Ectodermal cell (in vitro differentiated cells): ENCODE measurements at regions not wholly inside any gene's neighbourhood (a gene's known extent, or its start where the extent isn't known, plus 50 kb on each side); places are given as distances from the start of the nearest gene placed in this dataset.

Experiments
- H3K27ac ChIP-seq: 2 replicates; pipeline ENCODE4 v1.7.0; 2013; ENCODE audit warnings: mild to moderate bottlenecking, low read depth, low read length; ENCODE audit not compliant: insufficient read depth, poor library complexity, severe bottlenecking
- H3K27me3 ChIP-seq: 2 replicates; pipeline ENCODE4 v1.7.0; 2013; ENCODE audit warnings: mild to moderate bottlenecking, low read length; ENCODE audit not compliant: insufficient read depth, control insufficient read depth, poor library complexity, severe bottlenecking
- H3K36me3 ChIP-seq: one replicate; pipeline ENCODE4 v1.7.0; 2013; ENCODE audit warnings: low read length; ENCODE audit not compliant: control insufficient read depth, insufficient read depth
- H3K4me1 ChIP-seq: one replicate; pipeline ENCODE4 v1.7.0; 2013; ENCODE audit warnings: low read length; ENCODE audit not compliant: control insufficient read depth, insufficient read depth
- H3K4me3 ChIP-seq: 2 replicates; pipeline ENCODE4 v1.7.0; 2013; ENCODE audit warnings: low read depth, low read length, control low read depth; ENCODE audit not compliant: insufficient read depth
- H3K9me3 ChIP-seq: 2 replicates; pipeline ENCODE4 v1.7.0; 2013; ENCODE audit warnings: mild to moderate bottlenecking, low read length, moderate library complexity; ENCODE audit not compliant: control insufficient read depth
- WGBS, 2 experiments: methylation state at CpG; one replicate each; pipeline ENCODE4 v1.1.7; 2013; ENCODE audit warnings: missing lambda C conversion rate in 2 of 2; 5-methylcytosine and 5-hydroxymethylcytosine counted together

GRCh38 chr5:30650311-30650710, 543.2 kb upstream of the CDH6 start:
- no peaks in the 10 kb centered on the region for H3K27me3 ChIP-seq

GRCh38 chr5:30638899-30639298, 554.6 kb upstream of the CDH6 start:
- no peaks in the 10 kb centered on the region for H3K9me3 ChIP-seq
- no peaks in the 10 kb centered on the region for H3K27me3 ChIP-seq
- no CpG with 5 or more reads among the region's 1 CpG for WGBS, 2 experiments
- H3K27ac ChIP-seq, result no peak overlapping the region
- H3K36me3 ChIP-seq, result no peaks in the 10 kb centered on the region
- no peak overlapping the region for H3K4me3 ChIP-seq
- H3K4me1 ChIP-seq, result no peaks in the 10 kb centered on the region

More at GRCh38 chr5:30650311-30650710, 543.2 kb upstream of the CDH6 start:
- Histone ChIP-seq H3K4me3 (no peak overlapping the region), H3K4me1 (no peaks in the 10 kb centered on the region), H3K27ac (no peak overlapping the region), H3K36me3 (no peaks in the 10 kb centered on the region), H3K9me3 (no peaks in the 10 kb centered on the region)

- Histone ChIP-seq H3K4me1 (no peaks in the 10 kb centered on the region), H3K27me3 (no peaks in the 10 kb centered on the region), H3K4me3 (no peak overlapping the region), H3K27ac (no peak overlapping the region), H3K36me3 (no peaks in the 10 kb centered on the region), H3K9me3 (no peaks in the 10 kb centered on the region)
These were observed 565.5 kb upstream of the CDH6 start for GRCh38 chr5:30627945-30628344.

GRCh38 chr5:30626557-30626956, 566.9 kb upstream of the CDH6 start:
- Histone ChIP-seq H3K27me3 (no peaks in the 10 kb centered on the region), H3K9me3 (no peaks in the 10 kb centered on the region), H3K36me3 (no peaks in the 10 kb centered on the region), H3K27ac (no peak overlapping the region), H3K4me3 (no peak overlapping the region), H3K4me1 (no peaks in the 10 kb centered on the region)
- WGBS, 2 experiments, result 93 to 100% methylated on average over 2 of the region's 2 CpGs

GRCh38 chr5:30620481-30621085, 572.9 kb upstream of the CDH6 start:
- H3K4me3 ChIP-seq, result no peak overlapping the region
- 94 to 95% methylated on average over 2 of the region's 2 CpGs for WGBS, 2 experiments
- H3K9me3 ChIP-seq, result no peaks in the 10 kb centered on the region
- H3K4me1 ChIP-seq, result no peaks in the 10 kb centered on the region
- H3K27ac ChIP-seq, result no peak overlapping the region
- no peaks in the 10 kb centered on the region for H3K36me3 ChIP-seq
- H3K27me3 ChIP-seq, result no peaks in the 10 kb centered on the region

- no peaks in the 10 kb centered on the region for H3K36me3 ChIP-seq
- H3K4me1 ChIP-seq, result no peaks in the 10 kb centered on the region
- H3K27ac ChIP-seq, result no peak overlapping the region
- no peaks in the 10 kb centered on the region for H3K27me3 ChIP-seq
- H3K4me3 ChIP-seq, result no peak overlapping the region
- WGBS, 2 experiments, result 79 to 88% methylated on average over 3 of the region's 3 CpGs
- no peaks in the 10 kb centered on the region for H3K9me3 ChIP-seq
These were observed 585.0 kb upstream of the CDH6 start for GRCh38 chr5:30608501-30608900.

GRCh38 chr5:30607301-30607894, 586.1 kb upstream of the CDH6 start:
- Histone ChIP-seq H3K9me3 (no peaks in the 10 kb centered on the region), H3K4me1 (no peaks in the 10 kb centered on the region), H3K27me3 (no peaks in the 10 kb centered on the region), H3K36me3 (no peaks in the 10 kb centered on the region), H3K4me3 (no peak overlapping the region), H3K27ac (no peak overlapping the region)
- WGBS, 2 experiments, result 67 to 80% methylated on average over 3 of the region's 3 CpGs

GRCh38 chr5:30605693-30606268, 587.7 kb upstream of the CDH6 start:
- no peaks in the 10 kb centered on the region for H3K9me3 ChIP-seq
- no peaks in the 10 kb centered on the region for H3K36me3 ChIP-seq
- no peak overlapping the region for H3K4me3 ChIP-seq
- H3K27me3 ChIP-seq, result no peaks in the 10 kb centered on the region
- WGBS, 2 experiments, result 94 to 98% methylated on average over 1 to 2 of the region's 2 CpGs
- H3K27ac ChIP-seq, result no peak overlapping the region
- H3K4me1 ChIP-seq, result no peaks in the 10 kb centered on the region

- H3K27ac ChIP-seq, result no peak overlapping the region
- H3K4me1 ChIP-seq, result no peaks in the 10 kb centered on the region
- H3K36me3 ChIP-seq, result no peaks in the 10 kb centered on the region
- no peaks in the 10 kb centered on the region for H3K9me3 ChIP-seq
- no peak overlapping the region for H3K4me3 ChIP-seq
- WGBS, 2 experiments, result 84 to 96% methylated on average over 2 of the region's 2 CpGs
- H3K27me3 ChIP-seq, result no peaks in the 10 kb centered on the region
These were observed 588.7 kb upstream of the CDH6 start for GRCh38 chr5:30604648-30605262.

GRCh38 chr5:30600892-30601291, 592.6 kb upstream of the CDH6 start:
- Histone ChIP-seq H3K27ac (no peak overlapping the region), H3K4me1 (no peaks in the 10 kb centered on the region), H3K9me3 (no peaks in the 10 kb centered on the region), H3K36me3 (no peaks in the 10 kb centered on the region), H3K27me3 (no peaks in the 10 kb centered on the region), H3K4me3 (no peak overlapping the region)
